ENCODE measurements at regions not wholly inside any gene's neighbourhood (a gene's known extent, or its start where the extent isn't known, plus 50 kb on each side); places are given as distances from the start of the nearest gene placed in this dataset.

DNA sequence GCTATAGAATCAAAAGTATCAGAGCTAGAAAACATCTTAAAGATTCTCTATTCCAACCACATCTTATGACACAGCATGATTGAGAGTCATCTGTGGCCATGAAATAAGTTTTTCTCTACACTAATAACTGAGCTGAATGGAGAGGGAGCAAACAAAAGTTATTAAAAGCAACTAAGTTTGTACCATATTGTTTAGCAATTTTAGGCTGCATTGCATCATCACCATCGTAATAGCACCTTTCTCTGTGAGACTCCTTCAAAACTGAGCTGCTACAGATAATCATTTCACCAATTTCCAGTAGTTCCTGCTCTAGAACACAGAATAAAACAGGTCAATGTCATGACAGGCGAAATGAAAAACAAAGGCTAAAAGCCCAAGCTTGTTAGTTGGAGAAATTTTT, 1183.9 kb downstream of the DIAPH3 start:
- DNase-seq (ENCODE audit: low spot score) = no peak
- TF ChIP-seq CTCF (IDR thresholded peaks at IDR 0.05) = no peak
- no peak for ATAC-seq (ENCODE audit: low FRiP score)

DNA sequence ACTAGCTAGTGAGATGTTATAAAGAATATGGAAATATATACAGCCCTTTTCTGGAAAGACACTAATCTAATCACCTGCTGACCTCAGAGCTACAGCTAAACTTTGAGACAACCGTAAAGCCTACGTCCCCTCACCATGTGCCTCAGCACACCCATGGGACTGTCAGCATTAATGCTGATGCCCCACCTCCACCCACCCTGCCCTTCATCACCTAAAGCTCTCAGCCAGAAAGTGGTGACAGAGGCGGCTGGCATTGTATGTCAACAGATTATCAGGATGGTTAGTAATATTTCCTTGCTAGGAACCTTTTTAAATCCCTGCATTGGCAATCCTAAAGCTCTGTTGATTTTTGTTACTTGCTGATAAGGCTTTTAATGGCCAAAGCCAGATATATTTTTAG, 1177.9 kb downstream of the DIAPH3 start:
- no peak for TF ChIP-seq CTCF (IDR thresholded peaks at IDR 0.05)
- DNase-seq (ENCODE audit: low spot score) = no peak
- no peak for ATAC-seq (ENCODE audit: low FRiP score)

DNA sequence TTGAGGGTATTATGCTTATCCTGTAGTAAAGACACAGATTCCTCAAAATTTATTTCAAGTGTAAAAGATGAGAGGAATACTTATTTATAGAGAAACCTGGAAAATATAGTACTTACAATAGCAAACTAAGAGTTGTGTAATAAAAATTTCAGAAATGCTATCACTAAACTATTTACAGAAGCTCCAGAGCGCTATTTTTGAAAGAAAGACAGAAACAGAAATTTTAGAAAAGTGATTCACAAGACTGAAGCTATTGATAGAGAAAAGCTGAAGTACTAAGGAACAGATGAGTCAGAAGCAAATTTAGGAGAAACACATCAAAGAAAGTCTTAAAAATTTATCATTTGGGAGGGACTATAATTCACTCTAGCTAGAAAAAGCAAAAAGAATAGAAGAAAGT, 1174.2 kb downstream of the DIAPH3 start:
- TF ChIP-seq CTCF (IDR thresholded peaks at IDR 0.05) = no peak
- ATAC-seq (ENCODE audit: low FRiP score) = no peak
- no peak for DNase-seq (ENCODE audit: low spot score)

DNA sequence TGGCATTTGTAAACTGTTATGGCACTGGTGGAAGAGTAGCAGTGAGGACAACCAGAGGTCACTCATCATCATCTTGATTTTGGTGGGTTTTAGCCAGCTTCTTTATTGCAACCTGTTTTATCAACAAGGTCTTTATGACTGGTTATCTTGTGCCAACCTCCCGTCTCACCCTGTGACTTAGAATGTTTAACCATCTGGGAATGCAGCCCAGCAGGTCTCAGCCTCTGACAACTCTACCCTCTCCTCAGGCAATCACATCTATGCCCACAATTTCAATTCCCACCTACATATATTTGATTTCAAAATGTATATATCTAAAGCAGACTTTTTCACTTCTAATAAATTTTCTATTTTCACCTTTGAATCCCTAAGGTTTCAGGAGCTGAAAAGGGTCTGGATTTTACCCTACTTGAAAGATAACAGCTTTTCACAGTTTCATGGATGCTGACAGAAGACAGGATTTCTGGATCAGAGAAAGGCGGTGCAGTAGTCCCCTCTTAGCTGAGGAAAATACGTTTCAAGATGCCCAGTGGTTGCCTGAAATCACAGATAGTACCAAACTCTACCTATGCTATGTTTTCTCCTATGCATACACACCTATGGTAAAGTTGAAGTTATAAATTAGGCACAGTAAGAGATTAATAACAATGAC, 1171.8 kb downstream of the DIAPH3 start:
- DNase-seq (ENCODE audit: low spot score) (no peak), ATAC-seq (ENCODE audit: low FRiP score) (no peak)
- TF ChIP-seq CTCF (IDR thresholded peaks at IDR 0.05) = no peak

DNA sequence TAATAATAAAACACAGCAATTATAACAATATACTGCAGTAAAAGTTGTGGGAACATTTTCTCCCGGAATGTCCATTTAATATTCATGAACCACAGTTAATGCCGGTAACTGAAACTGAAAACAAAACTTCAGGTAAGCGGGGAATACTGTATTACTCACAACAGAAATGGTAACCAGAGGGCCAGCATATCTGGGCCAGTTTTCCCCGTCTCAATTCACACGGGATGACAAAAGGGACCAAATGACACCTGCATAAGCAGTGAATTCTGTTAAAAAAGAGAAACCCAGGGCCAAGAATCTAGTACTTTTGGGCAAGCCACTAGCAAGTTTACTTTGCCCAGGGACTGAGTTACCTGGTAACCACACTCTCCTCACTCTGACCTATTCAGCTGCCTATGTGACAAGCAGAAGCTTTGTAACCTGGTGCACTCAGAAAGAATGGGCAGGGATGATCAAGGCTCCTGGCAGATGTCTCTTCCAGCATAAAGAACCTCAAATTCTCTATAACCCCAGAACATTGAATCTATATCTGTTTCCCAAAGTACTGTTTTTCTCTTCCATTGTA, 1171.2 kb downstream of the DIAPH3 start:
- DNase-seq (ENCODE audit: low spot score) = no peak
- TF ChIP-seq CTCF (IDR thresholded peaks at IDR 0.05) = no peak

GRCh38 chr13:58994077-58994476, 1169.7 kb downstream of the DIAPH3 start:
- DNase-seq (ENCODE audit: low spot score) (no peak), ATAC-seq (ENCODE audit: low FRiP score) (no peak)
- no peak for TF ChIP-seq CTCF (IDR thresholded peaks at IDR 0.05)

More for the DNA sequence above, 1171.2 kb downstream of the DIAPH3 start:
- ATAC-seq (ENCODE audit: low FRiP score) = no peak

- no peak for TF ChIP-seq CTCF (IDR thresholded peaks at IDR 0.05)
- no peak for ATAC-seq (ENCODE audit: low FRiP score)
- no peak for DNase-seq (ENCODE audit: low spot score)
Observed at GRCh38 chr13:58994777-58995176, 1169.0 kb downstream of the DIAPH3 start.
